ENCODE measurements at regions not wholly inside any gene's neighbourhood (a gene's known extent, or its start where the extent isn't known, plus 50 kb on each side); places are given as distances from the start of the nearest gene placed in this dataset.

GRCh38 chr6:169370054-169370453 is 116.4 kb upstream of the THBS2 start:
- TF ChIP-seq CTCF (IDR thresholded peaks at IDR 0.05; ENCODE audit: insufficient read depth, low read length) = no peak
- DNase-seq (ENCODE audit: low read depth) = no peak
- H3K4me3 ChIP-seq (ENCODE audit: low read depth, low read length) = no peak overlapping the region

GRCh38 chr6:169368200-169368599 is 114.6 kb upstream of the THBS2 start:
- no peak for DNase-seq (ENCODE audit: low read depth)
- TF ChIP-seq CTCF (IDR thresholded peaks at IDR 0.05; ENCODE audit: insufficient read depth, low read length) = no peak
- H3K4me3 ChIP-seq (ENCODE audit: low read depth, low read length) = no peak overlapping the region

GRCh38 chr6:169367507-169367906 is 113.9 kb upstream of the THBS2 start:
- no peak overlapping the region for H3K4me3 ChIP-seq (ENCODE audit: low read depth, low read length)
- DNase-seq (ENCODE audit: low read depth) = no peak
- no peak for TF ChIP-seq CTCF (IDR thresholded peaks at IDR 0.05; ENCODE audit: insufficient read depth, low read length)

- H3K4me3 ChIP-seq (ENCODE audit: low read depth, low read length) = no peak overlapping the region
- no peak for TF ChIP-seq CTCF (IDR thresholded peaks at IDR 0.05; ENCODE audit: insufficient read depth, low read length)
- no peak for DNase-seq (ENCODE audit: low read depth)
Observed at GRCh38 chr6:169366258-169366901, 112.7 kb upstream of the THBS2 start.

GRCh38 chr6:169365567-169366257 is 112.1 kb upstream of the THBS2 start:
- no peak for TF ChIP-seq CTCF (IDR thresholded peaks at IDR 0.05; ENCODE audit: insufficient read depth, low read length)
- no peak overlapping the region for H3K4me3 ChIP-seq (ENCODE audit: low read depth, low read length)
- no peak for DNase-seq (ENCODE audit: low read depth)

GRCh38 chr6:169363590-169363989 is 109.9 kb upstream of the THBS2 start:
- no peak overlapping the region for H3K4me3 ChIP-seq (ENCODE audit: low read depth, low read length)
- no peak for DNase-seq (ENCODE audit: low read depth)
- no peak for TF ChIP-seq CTCF (IDR thresholded peaks at IDR 0.05; ENCODE audit: insufficient read depth, low read length)
